ENCODE measurements at regions not wholly inside any gene's neighbourhood (a gene's known extent, or its start where the extent isn't known, plus 50 kb on each side); places are given as distances from the start of the nearest gene placed in this dataset.

DNA sequence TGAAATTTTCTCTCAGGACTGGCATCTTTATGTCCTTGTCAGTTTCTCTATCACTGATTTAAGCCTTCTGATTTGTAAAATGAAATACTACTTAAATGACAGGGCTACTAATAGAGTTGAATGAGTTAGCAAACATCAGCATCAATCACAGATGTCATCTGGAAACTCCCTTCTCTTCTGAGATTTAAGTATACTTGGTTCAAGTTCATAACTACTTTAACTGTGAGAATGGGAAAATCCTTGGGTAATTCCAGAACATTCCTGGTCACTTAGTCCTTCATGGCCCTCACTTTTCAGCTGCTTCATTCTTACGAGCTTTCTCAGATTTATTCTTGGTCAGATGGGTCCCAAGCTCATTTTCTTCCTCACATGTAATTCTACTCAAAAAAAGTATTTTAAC, 1655.3 kb upstream of the FLRT2 start (continued):
- TF ChIP-seq, protein P1, sequence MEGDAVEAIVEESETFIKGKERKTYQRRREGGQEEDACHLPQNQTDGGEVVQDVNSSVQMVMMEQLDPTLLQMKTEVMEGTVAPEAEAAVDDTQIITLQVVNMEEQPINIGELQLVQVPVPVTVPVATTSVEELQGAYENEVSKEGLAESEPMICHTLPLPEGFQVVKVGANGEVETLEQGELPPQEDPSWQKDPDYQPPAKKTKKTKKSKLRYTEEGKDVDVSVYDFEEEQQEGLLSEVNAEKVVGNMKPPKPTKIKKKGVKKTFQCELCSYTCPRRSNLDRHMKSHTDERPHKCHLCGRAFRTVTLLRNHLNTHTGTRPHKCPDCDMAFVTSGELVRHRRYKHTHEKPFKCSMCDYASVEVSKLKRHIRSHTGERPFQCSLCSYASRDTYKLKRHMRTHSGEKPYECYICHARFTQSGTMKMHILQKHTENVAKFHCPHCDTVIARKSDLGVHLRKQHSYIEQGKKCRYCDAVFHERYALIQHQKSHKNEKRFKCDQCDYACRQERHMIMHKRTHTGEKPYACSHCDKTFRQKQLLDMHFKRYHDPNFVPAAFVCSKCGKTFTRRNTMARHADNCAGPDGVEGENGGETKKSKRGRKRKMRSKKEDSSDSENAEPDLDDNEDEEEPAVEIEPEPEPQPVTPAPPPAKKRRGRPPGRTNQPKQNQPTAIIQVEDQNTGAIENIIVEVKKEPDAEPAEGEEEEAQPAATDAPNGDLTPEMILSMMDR (IDR thresholded peaks at IDR 0.05): no peak
- no peak for TF ChIP-seq EP300 (IDR thresholded peaks at IDR 0.05)
- no peak for TF ChIP-seq GATA3 (IDR thresholded peaks at IDR 0.05; ENCODE audit: borderline replicate concordance)

DNA sequence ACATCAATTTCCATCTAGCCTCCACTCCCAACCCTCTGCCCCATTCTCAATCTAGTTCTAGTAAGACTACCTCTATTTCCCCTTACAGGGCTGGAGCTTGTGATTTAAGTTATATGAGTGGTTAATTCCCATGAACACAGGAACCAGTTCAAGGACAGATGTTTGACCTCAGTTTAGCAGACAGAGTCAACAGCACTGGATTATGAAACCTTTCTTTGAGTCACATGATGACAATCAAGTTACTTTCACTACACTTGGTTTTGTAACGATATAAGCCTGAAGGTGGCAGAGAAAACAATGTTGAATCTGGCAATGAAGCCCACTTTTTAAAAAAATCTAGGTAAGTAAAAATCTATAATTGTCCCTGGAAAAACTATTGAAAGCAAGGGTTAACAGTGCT, 1646.2 kb upstream of the FLRT2 start:
- no peak for ATAC-seq
- 9% methylated on average over 1 of the region's 1 CpG for WGBS (ENCODE audit: missing lambda C conversion rate)

DNA sequence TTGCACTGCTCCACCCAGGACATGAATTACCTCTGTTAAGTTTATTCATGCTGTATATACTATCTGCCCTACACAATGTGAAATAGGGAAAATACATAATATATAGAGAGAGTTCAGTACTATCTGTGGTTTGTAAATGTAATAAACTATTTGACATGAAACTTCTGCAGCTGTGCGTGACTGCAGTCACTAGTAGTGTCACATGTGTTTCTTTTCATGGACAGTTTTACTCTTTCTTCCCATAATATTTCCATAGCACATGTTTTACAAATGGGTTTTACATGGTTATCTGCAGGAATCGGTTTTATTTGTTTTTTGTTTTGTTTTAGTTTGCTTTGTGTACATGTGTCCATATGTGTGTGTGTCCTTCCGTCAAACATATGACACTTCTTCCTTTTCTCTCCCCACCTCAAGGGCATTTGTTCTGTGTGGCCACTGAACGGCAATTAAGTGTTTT, 1644.1 kb upstream of the FLRT2 start:
- H3K4me3 ChIP-seq: no peak overlapping the region
- no peaks in the 10 kb centered on the region for H3K9me3 ChIP-seq
- POLR2A ChIA-PET: no interaction called here
- no peak for ATAC-seq
- TF ChIP-seq RARB (CRISPR knock-in tag; IDR thresholded peaks at IDR 0.05) (no peak), NR3C1 (IDR thresholded peaks at IDR 0.05) (no peak), JUNB (IDR thresholded peaks at IDR 0.05) (no peak), ZC3H11A (IDR thresholded peaks at IDR 0.05) (no peak), MAFK (IDR thresholded peaks at IDR 0.05; ENCODE audit: partially characterized antibody) (no peak), HOXB5 (CRISPR knock-in tag; IDR thresholded peaks at IDR 0.05) (no peak), JUN (IDR thresholded peaks at IDR 0.05) (no peak), CHD2 (IDR thresholded peaks at IDR 0.05; ENCODE audit: low read length, partially characterized antibody) (no peak), ZSCAN20 (CRISPR knock-in tag; IDR thresholded peaks at IDR 0.05) (no peak)
- TF ChIP-seq, protein P2, sequence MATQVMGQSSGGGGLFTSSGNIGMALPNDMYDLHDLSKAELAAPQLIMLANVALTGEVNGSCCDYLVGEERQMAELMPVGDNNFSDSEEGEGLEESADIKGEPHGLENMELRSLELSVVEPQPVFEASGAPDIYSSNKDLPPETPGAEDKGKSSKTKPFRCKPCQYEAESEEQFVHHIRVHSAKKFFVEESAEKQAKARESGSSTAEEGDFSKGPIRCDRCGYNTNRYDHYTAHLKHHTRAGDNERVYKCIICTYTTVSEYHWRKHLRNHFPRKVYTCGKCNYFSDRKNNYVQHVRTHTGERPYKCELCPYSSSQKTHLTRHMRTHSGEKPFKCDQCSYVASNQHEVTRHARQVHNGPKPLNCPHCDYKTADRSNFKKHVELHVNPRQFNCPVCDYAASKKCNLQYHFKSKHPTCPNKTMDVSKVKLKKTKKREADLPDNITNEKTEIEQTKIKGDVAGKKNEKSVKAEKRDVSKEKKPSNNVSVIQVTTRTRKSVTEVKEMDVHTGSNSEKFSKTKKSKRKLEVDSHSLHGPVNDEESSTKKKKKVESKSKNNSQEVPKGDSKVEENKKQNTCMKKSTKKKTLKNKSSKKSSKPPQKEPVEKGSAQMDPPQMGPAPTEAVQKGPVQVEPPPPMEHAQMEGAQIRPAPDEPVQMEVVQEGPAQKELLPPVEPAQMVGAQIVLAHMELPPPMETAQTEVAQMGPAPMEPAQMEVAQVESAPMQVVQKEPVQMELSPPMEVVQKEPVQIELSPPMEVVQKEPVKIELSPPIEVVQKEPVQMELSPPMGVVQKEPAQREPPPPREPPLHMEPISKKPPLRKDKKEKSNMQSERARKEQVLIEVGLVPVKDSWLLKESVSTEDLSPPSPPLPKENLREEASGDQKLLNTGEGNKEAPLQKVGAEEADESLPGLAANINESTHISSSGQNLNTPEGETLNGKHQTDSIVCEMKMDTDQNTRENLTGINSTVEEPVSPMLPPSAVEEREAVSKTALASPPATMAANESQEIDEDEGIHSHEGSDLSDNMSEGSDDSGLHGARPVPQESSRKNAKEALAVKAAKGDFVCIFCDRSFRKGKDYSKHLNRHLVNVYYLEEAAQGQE (IDR thresholded peaks at IDR 0.05): no peak
- TF ChIP-seq, protein P3, sequence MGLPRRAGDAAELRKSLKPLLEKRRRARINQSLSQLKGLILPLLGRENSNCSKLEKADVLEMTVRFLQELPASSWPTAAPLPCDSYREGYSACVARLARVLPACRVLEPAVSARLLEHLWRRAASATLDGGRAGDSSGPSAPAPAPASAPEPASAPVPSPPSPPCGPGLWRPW (IDR thresholded peaks at IDR 0.05): no peak
- no peak for FAIRE-seq
- WGBS (ENCODE audit: missing lambda C conversion rate): 27% methylated on average over 4 of the region's 4 CpGs
- H3K4me2 ChIP-seq: no peak overlapping the region
- H3K27ac ChIP-seq: no peak overlapping the region
- CTCF ChIA-PET: no interaction called here
- DNase-seq (ENCODE audit: low read depth in 1 of 2, low spot score in 1 of 2): no peak
- no peaks in the 10 kb centered on the region for H3K4me1 ChIP-seq

More for the DNA sequence above, 1646.2 kb upstream of the FLRT2 start:
- H3K4me3 ChIP-seq: no peak overlapping the region
- no peak overlapping the region for H3K4me2 ChIP-seq
- ChIA-PET POLR2A (no interaction called here), CTCF (no interaction called here)
- FAIRE-seq (no peak), DNase-seq (ENCODE audit: low read depth in 1 of 2, low spot score in 1 of 2) (no peak)
- H3K27ac ChIP-seq: no peak overlapping the region
- H3K9me3 ChIP-seq: no peaks in the 10 kb centered on the region
- no peaks in the 10 kb centered on the region for H3K4me1 ChIP-seq
- TF ChIP-seq HOXA7 (CRISPR knock-in tag; IDR thresholded peaks at IDR 0.05) (no peak), CEBPB (IDR thresholded peaks at IDR 0.05) (no peak), CBX2 (IDR thresholded peaks at IDR 0.05; ENCODE audit: borderline replicate concordance, low read depth) (no peak)

DNA sequence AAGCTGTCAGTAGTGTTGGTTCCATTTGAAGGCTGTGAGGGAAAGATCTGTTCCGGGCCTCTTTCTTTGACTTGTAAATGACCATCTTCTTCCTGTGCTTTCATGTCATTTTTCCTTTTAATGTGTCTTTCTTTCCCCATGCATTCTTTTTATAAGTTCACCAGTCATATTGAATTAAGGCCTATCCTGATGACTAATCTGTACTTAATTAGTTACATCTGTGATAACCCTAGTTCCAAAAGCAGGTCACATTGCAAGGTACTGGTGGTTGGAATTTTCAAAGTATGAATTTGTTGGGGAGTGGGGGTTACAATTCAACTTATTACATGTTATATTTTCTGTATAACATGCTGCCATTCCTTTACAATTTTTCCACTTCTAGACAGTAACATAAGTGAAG, 1642.1 kb upstream of the FLRT2 start:
- Histone ChIP-seq H3K9me3 (no peaks in the 10 kb centered on the region), H3K4me2 (no peak overlapping the region)
- no peak for TF ChIP-seq MYC (IDR thresholded peaks at IDR 0.05; ENCODE audit: borderline replicate concordance, low read length)
- TF ChIP-seq, protein P4, sequence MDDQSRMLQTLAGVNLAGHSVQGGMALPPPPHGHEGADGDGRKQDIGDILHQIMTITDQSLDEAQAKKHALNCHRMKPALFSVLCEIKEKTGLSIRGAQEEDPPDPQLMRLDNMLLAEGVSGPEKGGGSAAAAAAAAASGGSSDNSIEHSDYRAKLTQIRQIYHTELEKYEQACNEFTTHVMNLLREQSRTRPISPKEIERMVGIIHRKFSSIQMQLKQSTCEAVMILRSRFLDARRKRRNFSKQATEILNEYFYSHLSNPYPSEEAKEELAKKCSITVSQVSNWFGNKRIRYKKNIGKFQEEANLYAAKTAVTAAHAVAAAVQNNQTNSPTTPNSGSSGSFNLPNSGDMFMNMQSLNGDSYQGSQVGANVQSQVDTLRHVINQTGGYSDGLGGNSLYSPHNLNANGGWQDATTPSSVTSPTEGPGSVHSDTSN (IDR thresholded peaks at IDR 0.05): no peak
- no peak for TF ChIP-seq BHLHE40 (IDR thresholded peaks at IDR 0.05; ENCODE audit: low read depth, low read length)
- TF ChIP-seq RAD21 (conservative IDR thresholded peaks at IDR 0.05 in 1 of 2, IDR thresholded peaks at IDR 0.05 in 1 of 2): no peak
- TF ChIP-seq JUNB (IDR thresholded peaks at IDR 0.05): no peak
- no peak for TF ChIP-seq POLR2AphosphoS2 (conservative IDR thresholded peaks at IDR 0.05; ENCODE audit: low read length)
- TF ChIP-seq CHD4 (IDR thresholded peaks at IDR 0.05; ENCODE audit: borderline replicate concordance): no peak
- no peak for TF ChIP-seq HDAC2 (IDR thresholded peaks at IDR 0.05)
- TF ChIP-seq ZNF302 (CRISPR knock-in tag; IDR thresholded peaks at IDR 0.05): no peak
- TF ChIP-seq CBX8 (IDR thresholded peaks at IDR 0.05): no peak
- no peak for TF ChIP-seq JUN (IDR thresholded peaks at IDR 0.05)
- TF ChIP-seq EHMT2 (IDR thresholded peaks at IDR 0.05; ENCODE audit: low read depth): no peak
- TF ChIP-seq KDM1A (IDR thresholded peaks at IDR 0.05; ENCODE audit: low read depth): no peak

More for the DNA sequence above, 1642.1 kb upstream of the FLRT2 start:
- POLR2A ChIA-PET: no interaction called here
- H3K4me1 ChIP-seq: no peaks in the 10 kb centered on the region
- CTCF ChIA-PET: no interaction called here
- ATAC-seq: no peak
- 3% methylated on average over 1 of the region's 1 CpG for WGBS (ENCODE audit: missing lambda C conversion rate)
- H3K4me3 ChIP-seq: no peak overlapping the region
- no peak for DNase-seq (ENCODE audit: low read depth in 1 of 2, low spot score in 1 of 2)
- no peak overlapping the region for H3K27ac ChIP-seq
- FAIRE-seq: no peak
